ENCODE measurements at regions not wholly inside any gene's neighbourhood (a gene's known extent, or its start where the extent isn't known, plus 50 kb on each side); places are given as distances from the start of the nearest gene placed in this dataset.

- DNase-seq, result no peak
Measured at GRCh38 chr10:120984221-120984620, 133.1 kb downstream of the WDR11 start.

GRCh38 chr10:120987359-120987758 lies 136.2 kb downstream of the WDR11 start:
- DNase-seq, result no peak

GRCh38 chr10:120988751-120989150 lies 137.6 kb downstream of the WDR11 start:
- no peak for DNase-seq

- DNase-seq, result no peak
Measured at GRCh38 chr10:120989279-120989678, 138.1 kb downstream of the WDR11 start.

- no peak for DNase-seq
Measured at GRCh38 chr10:120989996-120990598, 138.9 kb downstream of the WDR11 start.

- DNase-seq, result no peak
Measured at GRCh38 chr10:120990831-120991230, 139.7 kb downstream of the WDR11 start.

- DNase-seq, result no peak
Measured at GRCh38 chr10:120993089-120993488, 141.9 kb downstream of the WDR11 start.

GRCh38 chr10:120995768-120996167 lies 144.6 kb downstream of the WDR11 start:
- DNase-seq, result no peak

- DNase-seq, result no peak
Measured at GRCh38 chr10:120996456-120997034, 145.4 kb downstream of the WDR11 start.

- no peak for DNase-seq
Measured at GRCh38 chr10:120997313-120997712, 146.2 kb downstream of the WDR11 start.

- no peak for DNase-seq
Measured at GRCh38 chr10:120997756-120998155, 146.6 kb downstream of the WDR11 start.

GRCh38 chr10:120998251-120998650 lies 147.1 kb downstream of the WDR11 start:
- DNase-seq, result no peak

GRCh38 chr10:120998782-120999285 lies 147.7 kb downstream of the WDR11 start:
- DNase-seq, result no peak

GRCh38 chr10:120999868-121000267 lies 148.7 kb downstream of the WDR11 start:
- DNase-seq, result no peak

- no peak for DNase-seq
Measured at GRCh38 chr10:121002586-121003205, 151.5 kb downstream of the WDR11 start.

GRCh38 chr10:121005948-121006587 lies 154.9 kb downstream of the WDR11 start:
- no peak for DNase-seq

GRCh38 chr10:121007264-121007663 lies 156.1 kb downstream of the WDR11 start:
- DNase-seq, result no peak

- DNase-seq, result no peak
Measured at GRCh38 chr10:121015916-121016315, 164.8 kb downstream of the WDR11 start.

- no peak for DNase-seq
Measured at GRCh38 chr10:121024905-121025584, 173.9 kb downstream of the WDR11 start.

GRCh38 chr10:121025731-121026130 lies 174.6 kb downstream of the WDR11 start:
- no peak for DNase-seq

GRCh38 chr10:121027371-121027770 lies 176.2 kb downstream of the WDR11 start:
- DNase-seq, result no peak

- no peak for DNase-seq
Measured at GRCh38 chr10:121032460-121032859, 181.3 kb downstream of the WDR11 start.

- no peak for DNase-seq
Measured at GRCh38 chr10:121033366-121033765, 182.2 kb downstream of the WDR11 start.
